MM.1S (cell line): ENCODE measurements at regions not wholly inside any gene's neighbourhood (a gene's known extent, or its start where the extent isn't known, plus 50 kb on each side); places are given as distances from the start of the nearest gene placed in this dataset.

Experiments used
- DNase-seq: peaks from one replicate; pipeline ENCODE4 v3.0.0-alpha.2; 2015
- H2AFZ ChIP-seq: fragments of 300-600 bp; sonication (generic); 2 replicates; pipeline ENCODE4 v1.6.0; 2016; ENCODE audit warnings: antibody characterized with exemption, low read length
- H3F3A ChIP-seq: fragments of 300-600 bp; sonication (generic); 2 replicates; pipeline ENCODE4 v1.6.1; 2016; ENCODE audit warnings: mild to moderate bottlenecking, antibody characterized with exemption, low read length, moderate library complexity, mixed read lengths; ENCODE audit not compliant: insufficient read depth
- H3K27ac ChIP-seq: fragments of 300-600 bp; sonication (generic); 2 replicates; pipeline ENCODE4 v1.5.1; 2016; ENCODE audit warnings: mild to moderate bottlenecking, low read length
- H3K27me3 ChIP-seq: fragments of 300-600 bp; sonication (generic); replicated peaks from 2 replicates; pipeline ENCODE4 v1.6.0; 2016; ENCODE audit warnings: low read length; ENCODE audit not compliant: insufficient read depth
- H3K36me3 ChIP-seq: fragments of 300-600 bp; sonication (generic); replicated peaks from 2 replicates; pipeline ENCODE4 v1.6.1; 2016; ENCODE audit warnings: mild to moderate bottlenecking, low read length, mixed read lengths; ENCODE audit not compliant: insufficient read depth
- H3K4me1 ChIP-seq: fragments of 300-600 bp; sonication (generic); 2 replicates; pipeline ENCODE4 v1.6.1; 2016; ENCODE audit warnings: low read length, mixed read lengths
- H3K4me2 ChIP-seq: fragments of 300-600 bp; sonication (generic); 2 replicates; pipeline ENCODE4 v1.6.0; 2016; ENCODE audit warnings: low read depth, low read length
- H3K4me3 ChIP-seq: fragments of 300-600 bp; sonication (generic); 2 replicates; pipeline ENCODE4 v1.5.1; 2016; ENCODE audit warnings: low read length, mixed read lengths
- H3K79me2 ChIP-seq: fragments of 300-600 bp; sonication (generic); 2 replicates; pipeline ENCODE4 v1.6.1; 2016; ENCODE audit warnings: mixed run types, low read length, mixed read lengths
- H3K9ac ChIP-seq: fragments of 300-600 bp; sonication (generic); 2 replicates; pipeline ENCODE4 v1.6.1; 2016; ENCODE audit warnings: low read length, mixed read lengths
- H3K9me2 ChIP-seq: fragments of 300-600 bp; sonication (generic); replicated peaks from 2 replicates; pipeline ENCODE4 v1.6.1; 2016; ENCODE audit warnings: mild to moderate bottlenecking, low read length, mixed read lengths; ENCODE audit not compliant: insufficient read depth
- H3K9me3 ChIP-seq: fragments of 300-600 bp; sonication (generic); replicated peaks from 2 replicates; pipeline ENCODE4 v1.6.1; 2016; ENCODE audit warnings: mild to moderate bottlenecking, low read length, mixed read lengths; ENCODE audit not compliant: insufficient read depth
- H4K20me1 ChIP-seq: fragments of 300-600 bp; sonication (generic); 2 replicates; pipeline ENCODE4 v1.6.1; 2016; ENCODE audit warnings: mild to moderate bottlenecking, low read length, moderate library complexity, mixed read lengths; ENCODE audit not compliant: insufficient read depth
- CTCF ChIP-seq: fragments of 300-600 bp; sonication (generic); IDR thresholded peaks from 2 replicates; pipeline ENCODE4 v1.5.1; 2016; ENCODE audit warnings: antibody characterized with exemption, low read length, mixed read lengths
- EZH2 ChIP-seq: fragments of 300-600 bp; sonication (generic); optimal IDR thresholded peaks from 2 replicates; pipeline ENCODE3; 2017; ENCODE audit warnings: low read depth, mild to moderate bottlenecking, antibody characterized with exemption, low read length, mixed read lengths
- EZH2phosphoT487 ChIP-seq: fragments of 300-600 bp; sonication (generic); IDR thresholded peaks from 2 replicates; pipeline ENCODE4 v1.6.1; 2018; ENCODE audit warnings: antibody characterized with exemption, low read length

GRCh38 chr12:38589306-38589632, 272.7 kb downstream of the ALG10B start:
- Histone ChIP-seq H3K9ac (no peak overlapping the region), H3K9me2 (no peaks in the 10 kb centered on the region), H3K4me2 (no peak overlapping the region), H3K9me3 (no peaks in the 10 kb centered on the region; the same call in 1 of the 2 replicates), H3K27me3 (no peaks in the 10 kb centered on the region), H3F3A (no peaks in the 10 kb centered on the region), H3K79me2 (no peaks in the 10 kb centered on the region), H3K4me3 (no peak overlapping the region), H3K4me1 (no peaks in the 10 kb centered on the region), H2AFZ (no peak overlapping the region), H3K36me3 (no peaks in the 10 kb centered on the region), H3K27ac (no peak overlapping the region), H4K20me1 (no peaks in the 10 kb centered on the region)
- no peak for TF ChIP-seq EZH2
- no peak for TF ChIP-seq CTCF
- DNase-seq = no peak

GRCh38 chr12:38601949-38602348, 285.4 kb downstream of the ALG10B start:
- no peak for DNase-seq
- no peak overlapping the region for H3K4me2 ChIP-seq

More at GRCh38 chr12:38601949-38602348, 285.4 kb downstream of the ALG10B start:
- Histone ChIP-seq H3K79me2 (no peaks in the 10 kb centered on the region), H3K9ac (no peak overlapping the region), H3F3A (no peaks in the 10 kb centered on the region), H3K4me1 (no peaks in the 10 kb centered on the region), H3K9me3 (no peaks in the 10 kb centered on the region), H3K9me2 (no peaks in the 10 kb centered on the region), H3K36me3 (no peaks in the 10 kb centered on the region), H4K20me1 (no peaks in the 10 kb centered on the region), H3K27ac (no peak overlapping the region), H3K4me3 (no peak overlapping the region), H3K27me3 (no peaks in the 10 kb centered on the region), H2AFZ (no peak overlapping the region)
- no peak for TF ChIP-seq CTCF
- TF ChIP-seq EZH2 = no peak
- TF ChIP-seq EZH2phosphoT487 = no peak
